Renal cortex interstitium (tissue), 11 donors: ENCODE measurements at regions not wholly inside any gene's neighbourhood (a gene's known extent, or its start where the extent isn't known, plus 50 kb on each side); places are given as distances from the start of the nearest gene placed in this dataset.

Source experiments
- DNase-seq, 11 donors: peaks; one replicate each; pipeline ENCODE4 v3.0.0-alpha.2; 2013; ENCODE audit warnings: low read depth in 9 of 11, low spot score in 4 of 11; ENCODE audit errors: extremely low read depth in 1 of 11

DNA sequence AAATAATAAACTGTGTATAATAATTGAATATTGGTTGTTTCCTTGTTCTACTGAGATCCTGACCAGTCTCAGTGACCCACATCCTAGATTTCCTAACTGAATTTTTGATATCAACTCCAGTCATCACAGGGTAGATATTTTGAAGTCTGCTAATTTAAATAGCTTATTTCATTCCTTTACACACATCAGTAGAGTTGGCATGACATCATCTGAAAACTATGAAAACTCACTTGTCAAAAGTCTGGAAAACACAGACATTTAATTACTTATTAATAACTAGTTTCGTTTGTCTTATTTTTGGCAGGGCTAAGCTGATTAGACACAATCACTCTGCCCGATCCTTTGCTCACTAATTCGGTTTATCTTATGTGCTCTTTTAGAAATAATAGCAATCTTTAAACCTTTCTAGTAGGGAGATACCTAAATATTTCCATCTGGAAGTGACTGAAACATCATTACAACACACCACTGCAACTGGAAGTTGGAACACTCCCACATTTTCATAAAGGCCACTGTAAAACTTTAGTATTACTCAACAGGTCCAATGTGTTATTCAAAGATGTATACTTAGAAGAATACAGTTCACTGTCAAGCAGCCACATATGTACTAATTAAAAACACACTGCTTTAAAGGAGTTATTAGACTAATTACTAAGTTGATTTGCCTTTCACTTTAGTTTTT is 198.4 kb upstream of the ZNF717 start:
- peak in 3 of 11 donors; percentile 1 to 3 (median 2) for DNase-seq

DNA sequence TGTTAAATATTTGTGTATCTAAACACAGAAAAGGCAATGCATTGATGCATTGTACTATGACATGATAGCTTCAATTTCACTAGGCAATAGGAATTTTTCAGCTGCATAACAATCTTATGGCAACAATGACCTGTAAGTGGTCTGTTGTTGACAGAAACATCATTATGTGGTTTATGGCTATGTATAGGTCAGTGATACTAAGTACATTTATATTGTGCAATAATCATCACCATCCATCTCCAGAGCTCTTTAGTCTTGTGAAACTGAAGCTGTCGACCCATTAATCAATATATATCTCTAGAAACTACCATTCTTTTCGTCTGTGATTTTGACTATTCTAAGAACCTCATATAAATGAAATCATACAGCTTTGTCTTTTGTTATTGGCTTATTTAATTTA is 200.1 kb upstream of the ZNF717 start:
- DNase-seq = no peak

DNA sequence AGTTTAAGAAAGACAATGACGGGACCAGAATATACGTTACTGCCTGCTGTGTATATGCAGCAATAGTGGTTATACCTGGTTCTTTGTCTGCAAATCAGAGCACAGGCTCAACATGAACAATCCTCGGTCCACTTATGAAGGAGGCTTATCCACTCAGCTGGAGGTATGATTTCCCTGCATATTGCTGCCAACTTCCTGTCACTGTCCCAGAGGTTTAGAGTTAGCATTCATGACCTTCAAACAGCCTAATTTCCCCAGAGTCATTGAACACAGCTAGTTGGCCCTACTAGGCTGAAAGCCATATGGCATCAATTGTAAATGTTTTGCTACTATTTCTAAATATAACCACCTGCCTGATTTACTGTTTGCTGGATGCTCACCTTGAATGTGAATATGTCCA is 224.9 kb upstream of the ZNF717 start:
- DNase-seq = no peak

DNA sequence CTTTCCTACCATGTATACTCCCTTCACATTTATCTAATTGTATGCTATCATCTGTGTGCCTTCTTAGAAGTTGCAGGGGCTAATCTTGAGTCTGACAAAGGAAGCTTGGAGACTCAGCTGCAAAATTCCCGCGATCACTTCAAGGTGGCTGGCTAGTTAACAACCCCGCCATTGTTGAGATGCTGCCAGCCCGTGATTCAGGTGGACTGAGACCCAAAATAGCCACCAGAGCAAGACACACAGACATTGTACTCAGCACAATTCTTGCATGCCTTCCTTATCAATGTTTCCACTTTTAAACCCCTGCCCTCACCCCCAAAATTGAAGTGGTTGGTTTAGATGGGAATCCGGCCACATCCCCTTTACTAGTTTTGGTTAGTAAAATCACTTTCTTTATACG is 225.8 kb upstream of the ZNF717 start:
- no peak for DNase-seq

DNA sequence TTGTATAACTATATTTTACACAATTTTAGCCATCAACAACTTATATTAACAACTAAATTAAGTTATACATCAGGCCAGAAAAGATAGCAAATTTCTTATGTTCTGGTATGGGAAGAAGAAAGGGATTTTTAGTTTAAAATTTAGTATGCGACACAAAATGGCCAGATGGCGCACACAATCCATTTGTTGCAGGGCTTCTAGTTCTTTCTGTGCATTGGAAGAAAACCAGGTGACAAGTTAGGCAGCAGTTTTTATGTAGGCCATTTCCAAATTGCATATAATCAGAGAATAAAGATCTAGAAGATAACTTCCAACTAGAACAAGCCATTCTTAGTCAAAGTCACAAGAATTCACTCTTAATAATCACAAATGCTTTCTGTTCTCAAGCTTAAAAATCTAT is 230.1 kb upstream of the ZNF717 start:
- DNase-seq = no peak

- no peak for DNase-seq
Measured at GRCh38 chr3:76016111-76016510, 230.8 kb upstream of the ZNF717 start.

- no peak for DNase-seq
Measured at GRCh38 chr3:76016769-76017439, 231.6 kb upstream of the ZNF717 start.

DNA sequence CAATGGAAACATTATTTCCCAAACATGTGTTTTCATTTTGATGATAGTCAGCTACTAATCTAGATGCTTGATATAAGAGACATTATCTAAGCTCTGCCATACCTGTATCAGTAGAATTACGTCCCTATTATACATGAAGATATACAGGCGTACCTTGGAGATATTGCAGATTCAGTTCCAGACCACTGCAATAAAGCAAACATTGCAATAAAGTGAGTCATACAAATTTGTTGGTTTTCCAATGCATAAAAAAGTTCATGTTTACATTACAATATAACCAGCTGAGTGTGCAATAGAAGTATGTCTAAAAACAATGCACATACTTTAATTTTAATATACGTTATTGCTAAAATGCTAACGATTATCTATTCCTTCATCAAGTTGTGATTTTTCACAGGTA is 236.0 kb upstream of the ZNF717 start:
- no peak for DNase-seq

DNA sequence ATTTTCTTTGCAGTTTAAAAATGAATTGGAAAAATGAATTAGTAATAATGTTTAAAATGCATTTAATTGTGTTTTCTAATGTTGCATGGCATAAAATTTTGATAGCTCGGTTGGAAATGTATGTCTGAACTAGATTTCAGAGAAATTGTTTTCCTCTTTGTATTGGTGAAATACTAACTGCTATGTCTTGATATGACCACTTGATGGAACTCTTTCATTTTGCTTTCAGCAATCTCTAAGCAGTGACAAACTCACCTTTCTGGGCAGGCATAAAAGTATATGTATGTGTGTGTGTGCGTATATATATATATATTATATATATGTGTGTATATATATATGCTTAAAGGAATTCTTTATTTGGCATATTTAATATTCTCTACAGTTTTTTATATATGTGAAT is 239.3 kb upstream of the ZNF717 start:
- DNase-seq = no peak

GRCh38 chr3:76025561-76025960 is 240.2 kb upstream of the ZNF717 start:
- no peak for DNase-seq

DNA sequence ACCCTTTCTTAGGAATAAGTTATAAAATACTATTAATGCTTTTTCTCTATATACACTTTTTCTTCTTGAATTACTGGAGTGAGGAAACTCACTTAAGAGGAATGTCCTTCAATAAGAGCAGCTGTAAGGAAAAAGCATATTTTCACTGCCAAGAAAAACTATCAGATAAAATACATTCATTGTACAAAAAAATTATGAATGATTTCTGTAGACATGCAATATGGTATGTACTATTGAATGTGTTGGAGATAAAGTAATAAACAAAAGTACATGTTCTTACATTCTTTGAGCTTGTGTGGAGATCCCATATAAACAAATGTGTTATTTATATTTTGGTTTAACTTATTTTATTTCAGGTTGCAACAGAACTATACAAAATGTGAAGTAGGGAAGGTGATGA is 241.0 kb upstream of the ZNF717 start:
- DNase-seq = no peak

GRCh38 chr3:76028774-76029173 is 243.4 kb upstream of the ZNF717 start:
- no peak for DNase-seq

GRCh38 chr3:76034649-76035048 is 249.3 kb upstream of the ZNF717 start:
- DNase-seq = no peak

DNA sequence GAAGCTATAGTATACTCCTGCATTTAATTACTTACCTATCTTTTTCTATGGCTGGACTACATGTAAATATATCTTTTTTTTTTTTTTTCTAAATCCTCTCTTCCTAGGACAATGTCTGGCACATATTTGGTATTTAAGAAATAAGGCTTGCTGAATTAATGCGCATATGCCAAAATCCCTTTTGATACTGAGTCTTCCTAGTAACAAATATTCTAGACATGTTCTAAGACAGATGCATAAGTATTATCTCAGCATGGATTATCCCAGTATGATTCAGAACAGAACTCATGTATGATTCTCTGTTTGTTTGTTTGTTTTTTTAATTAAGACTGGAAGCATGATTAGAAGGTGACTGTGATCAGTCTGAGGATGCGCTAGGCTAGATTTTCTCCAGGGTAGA is 249.8 kb upstream of the ZNF717 start:
- no peak for DNase-seq

GRCh38 chr3:76038949-76039348 is 253.6 kb upstream of the ZNF717 start:
- no peak for DNase-seq

- no peak for DNase-seq
Measured at GRCh38 chr3:76039431-76039830, 254.1 kb upstream of the ZNF717 start.

- DNase-seq = no peak
Measured at GRCh38 chr3:76040946-76041345, 255.6 kb upstream of the ZNF717 start.

DNA sequence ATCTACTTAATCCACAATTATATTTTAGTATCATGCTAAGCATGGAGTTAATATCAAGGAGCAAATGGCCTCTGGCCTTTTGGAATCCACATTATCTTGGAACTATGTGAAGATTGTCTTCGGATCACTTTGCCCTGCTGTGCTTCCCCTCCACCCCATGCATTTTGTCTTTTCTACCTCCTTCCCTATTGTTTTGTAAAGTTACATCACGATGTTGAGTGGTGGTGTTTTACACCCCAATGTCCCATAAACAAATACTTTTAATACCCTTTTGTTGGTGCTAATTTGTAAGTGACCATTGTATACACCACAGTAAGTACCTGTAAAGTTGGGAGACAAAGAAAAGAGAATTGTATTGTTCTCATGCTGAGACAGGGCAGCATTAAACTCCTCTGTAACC is 258.4 kb upstream of the ZNF717 start:
- DNase-seq = no peak

- peak in 8 of 11 donors; percentile 17 to 46 (median 32) for DNase-seq
Measured at GRCh38 chr3:76044601-76045600, 259.6 kb upstream of the ZNF717 start.

- no peak for DNase-seq
Measured at GRCh38 chr3:76047368-76047767, 262.0 kb upstream of the ZNF717 start.
